ENCODE measurements at regions not wholly inside any gene's neighbourhood (a gene's known extent, or its start where the extent isn't known, plus 50 kb on each side); places are given as distances from the start of the nearest gene placed in this dataset.
"Not testable (repeated sequence)": the region's sequence is repeated elsewhere in the genome, so short reads cannot be mapped to it uniquely, and the experiment has no call there.

GRCh38 chr5:92102313-92102712, 719.2 kb upstream of the ARRDC3 start:
- no peak for DNase-seq

GRCh38 chr5:92092239-92092638, 709.1 kb upstream of the ARRDC3 start:
- DNase-seq: no peak

GRCh38 chr5:92086059-92086811, 703.1 kb upstream of the ARRDC3 start:
- DNase-seq: no peak

GRCh38 chr5:92081958-92082712, 699.0 kb upstream of the ARRDC3 start:
- DNase-seq: no peak

- DNase-seq: no peak
Observed at GRCh38 chr5:92070786-92071185, 687.7 kb upstream of the ARRDC3 start.

- no peak for DNase-seq
Observed at GRCh38 chr5:92064993-92065392, 681.9 kb upstream of the ARRDC3 start.

- no peak for DNase-seq
Observed at GRCh38 chr5:92051741-92052140, 668.6 kb upstream of the ARRDC3 start.

GRCh38 chr5:92050970-92051369, 667.9 kb upstream of the ARRDC3 start:
- no peak for DNase-seq

GRCh38 chr5:92041911-92042660, 659.0 kb upstream of the ARRDC3 start:
- DNase-seq: no peak

GRCh38 chr5:92041206-92041605, 658.1 kb upstream of the ARRDC3 start:
- DNase-seq: no peak

GRCh38 chr5:92029792-92030191, 646.7 kb upstream of the ARRDC3 start:
- not testable (repeated sequence) for DNase-seq

- DNase-seq: no peak
Observed at GRCh38 chr5:92023555-92023954, 640.4 kb upstream of the ARRDC3 start.

GRCh38 chr5:92023141-92023471, 640.0 kb upstream of the ARRDC3 start:
- no peak for DNase-seq

GRCh38 chr5:92022415-92023140, 639.5 kb upstream of the ARRDC3 start:
- DNase-seq: no peak

- peak; percentile 19 for DNase-seq
Observed at GRCh38 chr5:92019376-92019990, 636.4 kb upstream of the ARRDC3 start.

- DNase-seq: peak; percentile 85
Observed at GRCh38 chr5:92017776-92018175, 634.7 kb upstream of the ARRDC3 start.

GRCh38 chr5:92011845-92012244, 628.7 kb upstream of the ARRDC3 start:
- DNase-seq: not testable (repeated sequence)

GRCh38 chr5:92003806-92004205, 620.7 kb upstream of the ARRDC3 start:
- DNase-seq: no peak

- peak; percentile 1 for DNase-seq
Observed at GRCh38 chr5:92002721-92003274, 619.7 kb upstream of the ARRDC3 start.

- no peak for DNase-seq
Observed at GRCh38 chr5:91998774-91999173, 615.7 kb upstream of the ARRDC3 start.

- no peak for DNase-seq
Observed at GRCh38 chr5:91983869-91984268, 600.8 kb upstream of the ARRDC3 start.

Data from fibroblast of skin of scalp (primary cell).